ENCODE measurements at regions not wholly inside any gene's neighbourhood (a gene's known extent, or its start where the extent isn't known, plus 50 kb on each side); places are given as distances from the start of the nearest gene placed in this dataset.

- TF ChIP-seq CTCF (conservative IDR thresholded peaks at IDR 0.05; ENCODE audit: low read depth in 2 of 2) (no peak), EZH2 (IDR thresholded peaks at IDR 0.05; ENCODE audit: low read depth, unreplicated experiment) (no peak), POLR2AphosphoS5 (IDR thresholded peaks at IDR 0.05; ENCODE audit: low read depth) (no peak)
Observed at GRCh38 chr4:134888156-134888555, 686.6 kb upstream of the PABPC4L start.
